ENCODE measurements at regions not wholly inside any gene's neighbourhood (a gene's known extent, or its start where the extent isn't known, plus 50 kb on each side); places are given as distances from the start of the nearest gene placed in this dataset.

DNA sequence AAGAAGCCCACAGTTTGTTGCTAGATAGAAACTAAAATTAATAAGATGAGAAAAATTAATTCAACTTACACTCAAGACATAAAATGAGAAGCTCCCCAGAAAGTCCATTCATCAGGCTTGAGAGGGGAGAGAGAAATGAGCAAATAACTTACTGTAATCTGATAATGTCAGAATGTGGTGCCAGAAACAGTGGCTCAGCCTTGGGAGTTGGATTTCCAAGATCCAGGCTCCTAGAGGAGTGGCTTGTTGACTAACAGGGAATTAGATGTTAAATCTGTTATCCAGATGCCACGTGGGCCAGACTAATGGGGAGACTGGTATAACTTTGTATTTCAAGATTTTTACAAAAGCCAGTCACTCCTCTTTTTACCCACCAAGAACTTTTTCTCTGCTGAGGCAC lies 458.2 kb downstream of the GADD45G start:
- no peaks in the 10 kb centered on the region for H3K27me3 ChIP-seq (ENCODE audit: control insufficient read depth in 3 of 3, insufficient read depth in 3 of 3, low read length in 2 of 3)
- TF ChIP-seq, protein P1, sequence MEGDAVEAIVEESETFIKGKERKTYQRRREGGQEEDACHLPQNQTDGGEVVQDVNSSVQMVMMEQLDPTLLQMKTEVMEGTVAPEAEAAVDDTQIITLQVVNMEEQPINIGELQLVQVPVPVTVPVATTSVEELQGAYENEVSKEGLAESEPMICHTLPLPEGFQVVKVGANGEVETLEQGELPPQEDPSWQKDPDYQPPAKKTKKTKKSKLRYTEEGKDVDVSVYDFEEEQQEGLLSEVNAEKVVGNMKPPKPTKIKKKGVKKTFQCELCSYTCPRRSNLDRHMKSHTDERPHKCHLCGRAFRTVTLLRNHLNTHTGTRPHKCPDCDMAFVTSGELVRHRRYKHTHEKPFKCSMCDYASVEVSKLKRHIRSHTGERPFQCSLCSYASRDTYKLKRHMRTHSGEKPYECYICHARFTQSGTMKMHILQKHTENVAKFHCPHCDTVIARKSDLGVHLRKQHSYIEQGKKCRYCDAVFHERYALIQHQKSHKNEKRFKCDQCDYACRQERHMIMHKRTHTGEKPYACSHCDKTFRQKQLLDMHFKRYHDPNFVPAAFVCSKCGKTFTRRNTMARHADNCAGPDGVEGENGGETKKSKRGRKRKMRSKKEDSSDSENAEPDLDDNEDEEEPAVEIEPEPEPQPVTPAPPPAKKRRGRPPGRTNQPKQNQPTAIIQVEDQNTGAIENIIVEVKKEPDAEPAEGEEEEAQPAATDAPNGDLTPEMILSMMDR (IDR thresholded peaks at IDR 0.05; ENCODE audit: control extremely low read depth, extremely low read depth): no peak
- no peak for DNase-seq
- no peak for ATAC-seq (ENCODE audit: insufficient read depth, low FRiP score)
- WGBS, 2 donors: 77 to 94% methylated on average over 1 of the region's 1 CpG
- no peak overlapping the region for H3K27ac ChIP-seq (ENCODE audit: low read depth in 1 of 2, low read length in 1 of 2)
- H3K9ac ChIP-seq (ENCODE audit: insufficient read depth in 1 of 2, low read length in 2 of 2): no peak overlapping the region
- no peak overlapping the region for H3K4me3 ChIP-seq
- H3K9me3 ChIP-seq (ENCODE audit: control insufficient read depth in 4 of 4, insufficient read depth in 3 of 4, low read length in 3 of 4): no peaks in the 10 kb centered on the region
- H3K36me3 ChIP-seq (ENCODE audit: control insufficient read depth in 4 of 4, insufficient read depth in 4 of 4, low read length in 4 of 4): no peaks in the 10 kb centered on the region
- H3K4me1 ChIP-seq (ENCODE audit: control insufficient read depth in 5 of 5, insufficient read depth in 5 of 5, low read length in 5 of 5): no peaks in the 10 kb centered on the region

DNA sequence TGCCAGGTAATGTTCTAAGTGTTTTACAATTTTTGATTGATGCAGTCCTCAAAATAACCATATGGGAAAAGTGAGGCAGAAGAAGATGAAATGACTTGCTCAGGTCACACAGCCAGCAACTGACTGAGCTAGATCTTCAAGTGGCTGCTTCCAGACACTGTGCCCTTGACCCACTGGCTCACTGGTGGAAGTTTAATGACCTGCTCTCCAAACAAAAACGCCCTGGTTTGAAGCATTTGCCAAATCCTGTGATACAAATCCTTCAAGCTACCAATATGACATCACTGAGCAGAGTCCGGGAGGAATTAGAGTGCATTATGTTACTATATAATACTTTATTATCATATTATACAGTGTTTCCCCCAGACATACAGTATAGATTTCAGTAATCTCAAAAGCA lies 459.4 kb downstream of the GADD45G start:
- TF ChIP-seq, protein P1 (IDR thresholded peaks at IDR 0.05; ENCODE audit: control extremely low read depth, extremely low read depth): no peak
- no peaks in the 10 kb centered on the region for H3K4me1 ChIP-seq (ENCODE audit: control insufficient read depth in 5 of 5, insufficient read depth in 5 of 5, low read length in 5 of 5)
- no peak overlapping the region for H3K27ac ChIP-seq (ENCODE audit: low read depth in 1 of 2, low read length in 1 of 2)
- DNase-seq (no peak), ATAC-seq (ENCODE audit: insufficient read depth, low FRiP score) (no peak)
- H3K27me3 ChIP-seq (ENCODE audit: control insufficient read depth in 3 of 3, insufficient read depth in 3 of 3, low read length in 2 of 3): no peaks in the 10 kb centered on the region
- H3K9ac ChIP-seq (ENCODE audit: insufficient read depth in 1 of 2, low read length in 2 of 2): no peak overlapping the region
- 56 to 77% methylated on average over 2 of the region's 2 CpGs for WGBS, 2 donors
- H3K9me3 ChIP-seq (ENCODE audit: control insufficient read depth in 4 of 4, insufficient read depth in 3 of 4, low read length in 3 of 4): no peaks in the 10 kb centered on the region
- H3K4me3 ChIP-seq: no peak overlapping the region
- H3K36me3 ChIP-seq (ENCODE audit: control insufficient read depth in 4 of 4, insufficient read depth in 4 of 4, low read length in 4 of 4): no peaks in the 10 kb centered on the region

DNA sequence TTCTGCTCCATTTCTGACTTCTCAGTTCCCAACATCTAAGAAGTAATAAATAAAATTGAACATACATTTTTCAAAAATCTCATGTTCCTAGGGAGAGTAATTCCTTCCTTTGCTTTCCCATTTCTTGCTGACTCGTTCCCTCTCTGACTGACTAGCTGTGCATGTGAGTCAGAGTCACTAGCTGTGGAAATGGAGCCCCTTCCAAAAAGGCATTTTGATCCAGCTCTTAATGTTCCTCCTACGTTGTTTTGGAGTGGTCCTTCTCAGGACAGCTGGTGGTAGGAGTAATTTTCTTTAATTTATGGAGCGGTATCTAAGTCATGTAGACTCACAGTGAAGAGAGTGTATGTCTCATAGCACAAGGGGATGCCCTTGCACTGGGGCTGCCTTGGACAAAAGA lies 460.2 kb downstream of the GADD45G start:
- Histone ChIP-seq H3K36me3 (ENCODE audit: control insufficient read depth in 4 of 4, insufficient read depth in 4 of 4, low read length in 4 of 4) (no peaks in the 10 kb centered on the region), H3K27me3 (ENCODE audit: control insufficient read depth in 3 of 3, insufficient read depth in 3 of 3, low read length in 2 of 3) (no peaks in the 10 kb centered on the region), H3K4me1 (ENCODE audit: control insufficient read depth in 5 of 5, insufficient read depth in 5 of 5, low read length in 5 of 5) (no peaks in the 10 kb centered on the region), H3K27ac (ENCODE audit: low read depth in 1 of 2, low read length in 1 of 2) (no peak overlapping the region), H3K4me3 (no peak overlapping the region), H3K9me3 (ENCODE audit: control insufficient read depth in 4 of 4, insufficient read depth in 3 of 4, low read length in 3 of 4) (no peaks in the 10 kb centered on the region), H3K9ac (ENCODE audit: insufficient read depth in 1 of 2, low read length in 2 of 2) (no peak overlapping the region)
- no peak for ATAC-seq (ENCODE audit: insufficient read depth, low FRiP score)
- 82 to 95% methylated on average over 3 of the region's 3 CpGs for WGBS, 2 donors
- TF ChIP-seq, protein P1 (IDR thresholded peaks at IDR 0.05; ENCODE audit: control extremely low read depth, extremely low read depth): no peak
- no peak for DNase-seq

DNA sequence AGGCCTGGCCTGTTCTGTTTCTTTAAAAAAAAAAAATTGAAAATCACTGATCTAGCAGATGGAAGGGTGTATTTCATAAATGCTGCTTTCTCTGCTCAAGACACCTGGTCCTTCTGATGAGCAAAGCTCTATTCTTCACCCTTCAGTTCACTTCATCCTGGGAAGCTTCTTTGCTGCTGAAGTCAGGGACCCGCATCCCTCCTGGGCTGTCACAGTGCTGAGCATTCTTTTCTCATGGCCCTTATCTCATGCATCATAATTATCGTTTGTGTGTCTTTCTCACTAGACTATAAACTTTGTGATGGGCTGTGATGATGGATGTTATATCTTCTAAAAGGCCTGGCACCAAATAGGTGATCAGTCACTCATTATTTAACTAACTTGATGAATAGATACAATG lies 461.0 kb downstream of the GADD45G start:
- Histone ChIP-seq H3K4me3 (no peak overlapping the region), H3K27ac (ENCODE audit: low read depth in 1 of 2, low read length in 1 of 2) (no peak overlapping the region), H3K9me3 (ENCODE audit: control insufficient read depth in 4 of 4, insufficient read depth in 3 of 4, low read length in 3 of 4) (no peaks in the 10 kb centered on the region), H3K4me1 (ENCODE audit: control insufficient read depth in 5 of 5, insufficient read depth in 5 of 5, low read length in 5 of 5) (no peaks in the 10 kb centered on the region), H3K36me3 (ENCODE audit: control insufficient read depth in 4 of 4, insufficient read depth in 4 of 4, low read length in 4 of 4) (no peaks in the 10 kb centered on the region), H3K27me3 (ENCODE audit: control insufficient read depth in 3 of 3, insufficient read depth in 3 of 3, low read length in 2 of 3) (no peaks in the 10 kb centered on the region), H3K9ac (ENCODE audit: insufficient read depth in 1 of 2, low read length in 2 of 2) (no peak overlapping the region)
- WGBS, 2 donors: 87 to 91% methylated on average over 2 of the region's 2 CpGs
- TF ChIP-seq, protein P1 (IDR thresholded peaks at IDR 0.05; ENCODE audit: control extremely low read depth, extremely low read depth): no peak
- DNase-seq (no peak), ATAC-seq (ENCODE audit: insufficient read depth, low FRiP score) (no peak)
